ENCODE measurements at regions not wholly inside any gene's neighbourhood (a gene's known extent, or its start where the extent isn't known, plus 50 kb on each side); places are given as distances from the start of the nearest gene placed in this dataset.
"Not testable (repeated sequence)": the region's sequence is repeated elsewhere in the genome, so short reads cannot be mapped to it uniquely, and the experiment has no call there.

DNA sequence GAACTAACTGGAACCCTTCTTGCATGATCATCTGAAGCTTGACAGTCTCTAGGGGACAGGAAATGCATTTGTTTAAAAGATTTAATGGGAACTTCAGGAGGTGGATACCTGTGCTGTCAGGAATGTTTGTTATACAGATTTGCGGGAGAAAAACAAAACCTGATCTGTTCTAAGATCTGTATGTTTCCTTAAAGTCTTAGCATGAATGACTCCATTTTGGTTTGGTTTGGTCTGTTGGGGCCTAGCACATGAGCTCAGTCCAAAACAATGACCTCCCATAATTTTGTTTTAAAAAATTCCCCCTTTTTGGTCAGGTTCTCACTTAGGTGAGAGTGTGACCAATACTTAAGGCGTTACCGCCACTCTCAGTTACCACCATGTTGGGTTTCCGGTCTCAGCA is 138.7 kb downstream of the AKR1D1 start:
- H3K4me1 ChIP-seq (ENCODE audit: insufficient read depth, low read length), result no peaks in the 10 kb centered on the region
- no peaks in the 10 kb centered on the region for H3K9me3 ChIP-seq (ENCODE audit: insufficient read depth, low read depth, low read length)
- H3K27me3 ChIP-seq (ENCODE audit: insufficient read depth, low read length), result no peaks in the 10 kb centered on the region
- Mint-ChIP-seq H3K27ac (ENCODE audit: unreplicated experiment) (no peak overlapping the region), H3K9me3 (ENCODE audit: unreplicated experiment) (peaks cover 3% of the 10 kb centered on the region), H3K4me1 (ENCODE audit: low read depth, unreplicated experiment) (no peaks in the 10 kb centered on the region), H3K4me3 (ENCODE audit: unreplicated experiment) (no peak overlapping the region), H3K27me3 (ENCODE audit: low read depth, unreplicated experiment) (no peaks in the 10 kb centered on the region), H3K36me3 (ENCODE audit: low read depth, unreplicated experiment) (peaks cover 2% of the 10 kb centered on the region)
- no peak overlapping the region for H2AFZ ChIP-seq (ENCODE audit: low read depth, low read length)
- TF ChIP-seq EZH2 (IDR thresholded peaks at IDR 0.05; ENCODE audit: insufficient read depth, low read length) (no peak), CTCF (IDR thresholded peaks at IDR 0.05; ENCODE audit: insufficient read depth, low read depth, low read length) (no peak)
- FAIRE-seq (no peak), DNase-seq (ENCODE audit: low read depth) (no peak)
- no peak overlapping the region for H3K4me3 ChIP-seq (ENCODE audit: insufficient read depth, low read depth, low read length)
- H3K27ac ChIP-seq (ENCODE audit: low read depth, low read length), result no peak overlapping the region
- no peaks in the 10 kb centered on the region for H3K36me3 ChIP-seq (ENCODE audit: insufficient read depth, low read length)
- no peaks in the 10 kb centered on the region for H3K79me2 ChIP-seq (ENCODE audit: insufficient read depth, low read length)
- no peak overlapping the region for H3K4me2 ChIP-seq (ENCODE audit: low read length)
- no peaks in the 10 kb centered on the region for H4K20me1 ChIP-seq (ENCODE audit: insufficient read depth, low read length)
- H3K9ac ChIP-seq (ENCODE audit: low read length), result no peak overlapping the region

- Mint-ChIP-seq H3K27ac (ENCODE audit: unreplicated experiment) (peak overlapping the region; percentile 26), H3K9me3 (ENCODE audit: unreplicated experiment) (peaks cover 18% of the 10 kb centered on the region)
- not testable (repeated sequence) for H3K4me1 Mint-ChIP-seq (ENCODE audit: low read depth, unreplicated experiment); H3K36me3 ChIP-seq (ENCODE audit: insufficient read depth, low read length); H4K20me1 ChIP-seq (ENCODE audit: insufficient read depth, low read length); H2AFZ ChIP-seq (ENCODE audit: low read depth, low read length); H3K79me2 ChIP-seq (ENCODE audit: insufficient read depth, low read length); H3K9me3 ChIP-seq (ENCODE audit: insufficient read depth, low read depth, low read length); H3K27me3 Mint-ChIP-seq (ENCODE audit: low read depth, unreplicated experiment); DNase-seq (ENCODE audit: low read depth); FAIRE-seq; H3K27ac ChIP-seq (ENCODE audit: low read depth, low read length); H3K4me1 ChIP-seq (ENCODE audit: insufficient read depth, low read length); H3K9ac ChIP-seq (ENCODE audit: low read length); H3K4me3 ChIP-seq (ENCODE audit: insufficient read depth, low read depth, low read length); H3K27me3 ChIP-seq (ENCODE audit: insufficient read depth, low read length); H3K4me2 ChIP-seq (ENCODE audit: low read length); H3K36me3 Mint-ChIP-seq (ENCODE audit: low read depth, unreplicated experiment); H3K4me3 Mint-ChIP-seq (ENCODE audit: unreplicated experiment)
Measured at GRCh38 chr7:138220321-138220720, 144.1 kb downstream of the AKR1D1 start.

DNA sequence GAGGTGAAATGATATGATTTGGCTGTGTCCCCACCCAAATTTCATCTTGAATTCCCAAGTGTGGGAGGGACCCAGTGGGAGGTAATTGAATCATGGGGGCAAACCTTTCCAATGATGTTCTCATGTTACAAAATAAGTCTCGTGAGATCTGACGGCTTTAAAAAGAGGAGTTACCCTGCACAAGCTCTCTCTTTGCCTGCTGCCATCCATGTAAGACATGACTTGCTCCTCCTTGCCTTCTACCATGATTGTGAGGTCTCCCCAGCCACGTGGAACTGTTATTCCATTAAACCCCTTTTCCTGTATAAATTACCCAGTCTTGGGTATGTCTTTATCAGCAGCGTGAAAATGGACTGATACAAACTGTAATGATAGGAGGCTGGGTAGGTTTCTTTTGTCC is 145.1 kb downstream of the AKR1D1 start:
- H3K27me3 ChIP-seq (ENCODE audit: insufficient read depth, low read length); FAIRE-seq; H3K36me3 ChIP-seq (ENCODE audit: insufficient read depth, low read length); H3K4me2 ChIP-seq (ENCODE audit: low read length); H3K4me1 Mint-ChIP-seq (ENCODE audit: low read depth, unreplicated experiment); H3K4me1 ChIP-seq (ENCODE audit: insufficient read depth, low read length); H3K27me3 Mint-ChIP-seq (ENCODE audit: low read depth, unreplicated experiment); H4K20me1 ChIP-seq (ENCODE audit: insufficient read depth, low read length); H3K9ac ChIP-seq (ENCODE audit: low read length); H3K9me3 ChIP-seq (ENCODE audit: insufficient read depth, low read depth, low read length); H3K27ac ChIP-seq (ENCODE audit: low read depth, low read length); H3K4me3 Mint-ChIP-seq (ENCODE audit: unreplicated experiment); H3K79me2 ChIP-seq (ENCODE audit: insufficient read depth, low read length); H3K4me3 ChIP-seq (ENCODE audit: insufficient read depth, low read depth, low read length); H3K36me3 Mint-ChIP-seq (ENCODE audit: low read depth, unreplicated experiment); DNase-seq (ENCODE audit: low read depth): not testable (repeated sequence)
- Mint-ChIP-seq H3K27ac (ENCODE audit: unreplicated experiment) (peak overlapping the region; percentile 93), H3K9me3 (ENCODE audit: unreplicated experiment) (peaks cover 18% of the 10 kb centered on the region)
- peak overlapping the region; percentile 30 for H2AFZ ChIP-seq (ENCODE audit: low read depth, low read length)

DNA sequence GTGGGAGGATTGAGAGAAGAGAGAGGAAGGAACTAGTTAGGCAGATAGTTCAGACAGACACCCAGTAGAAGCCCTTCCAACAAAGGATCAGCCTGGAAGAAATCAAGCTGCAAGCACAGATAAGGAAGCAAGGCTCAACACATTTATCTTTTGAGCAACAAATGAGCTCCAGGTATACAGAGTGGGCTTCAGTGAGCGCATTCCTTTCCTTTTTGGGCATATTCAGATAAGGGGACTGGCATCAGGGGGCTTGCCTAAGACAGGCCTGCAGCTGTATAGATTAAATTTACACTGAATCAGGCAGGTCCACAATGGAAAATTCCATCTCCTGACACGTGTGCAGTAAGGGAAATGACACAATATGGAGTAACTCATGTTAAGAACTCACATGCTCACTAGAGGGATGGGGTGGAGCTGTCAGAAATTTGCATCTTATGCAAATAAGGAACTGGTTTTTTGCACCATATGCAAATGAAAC is 147.2 kb downstream of the AKR1D1 start:
- Histone ChIP-seq H3K4me2 (ENCODE audit: low read length) (no peak overlapping the region), H2AFZ (ENCODE audit: low read depth, low read length) (no peak overlapping the region), H3K9ac (ENCODE audit: low read length) (no peak overlapping the region), H3K79me2 (ENCODE audit: insufficient read depth, low read length) (no peaks in the 10 kb centered on the region), H4K20me1 (ENCODE audit: insufficient read depth, low read length) (no peaks in the 10 kb centered on the region), H3K9me3 (ENCODE audit: insufficient read depth, low read depth, low read length) (peaks cover 7% of the 10 kb centered on the region), H3K36me3 (ENCODE audit: insufficient read depth, low read length) (no peaks in the 10 kb centered on the region), H3K27me3 (ENCODE audit: insufficient read depth, low read length) (no peaks in the 10 kb centered on the region), H3K4me3 (ENCODE audit: insufficient read depth, low read depth, low read length) (no peak overlapping the region), H3K4me1 (ENCODE audit: insufficient read depth, low read length) (no peaks in the 10 kb centered on the region), H3K27ac (ENCODE audit: low read depth, low read length) (no peak overlapping the region)
- Mint-ChIP-seq H3K4me1 (ENCODE audit: low read depth, unreplicated experiment) (peaks cover 10% of the 10 kb centered on the region), H3K36me3 (ENCODE audit: low read depth, unreplicated experiment) (peaks cover 5% of the 10 kb centered on the region), H3K27ac (ENCODE audit: unreplicated experiment) (no peak overlapping the region), H3K4me3 (ENCODE audit: unreplicated experiment) (no peak overlapping the region), H3K9me3 (ENCODE audit: unreplicated experiment) (peaks cover 18% of the 10 kb centered on the region), H3K27me3 (ENCODE audit: low read depth, unreplicated experiment) (no peaks in the 10 kb centered on the region)
- FAIRE-seq, result no peak
- TF ChIP-seq EZH2 (IDR thresholded peaks at IDR 0.05; ENCODE audit: insufficient read depth, low read length) (no peak), CTCF (IDR thresholded peaks at IDR 0.05; ENCODE audit: insufficient read depth, low read depth, low read length) (no peak)
- DNase-seq (ENCODE audit: low read depth), result no peak

Data from astrocyte (in vitro differentiated cells and primary cell).